Keratinocyte (primary cell): ENCODE measurements at regions not wholly inside any gene's neighbourhood (a gene's known extent, or its start where the extent isn't known, plus 50 kb on each side); places are given as distances from the start of the nearest gene placed in this dataset.

Experiments
- DNase-seq: peaks from one replicate; pipeline ENCODE4 v3.0.0-alpha.2; 2011; ENCODE audit warnings: low read depth, missing footprints, low spot score
- FAIRE-seq: peaks from 2 replicates; lab custom pipeline; 2011; peaks lifted over from hg19 to GRCh38; lab: Jason Lieb, UNC
- H2AFZ ChIP-seq: 2 replicates; pipeline ENCODE4 v1.6.0; 2012; ENCODE audit warnings: low read length, control low read depth, inconsistent platforms; ENCODE audit not compliant: control insufficient read depth
- H3K27ac ChIP-seq: 2 replicates; pipeline ENCODE4 v1.5.1; 2011; ENCODE audit warnings: low read length; ENCODE audit not compliant: control insufficient read depth, insufficient read depth
- H3K27me3 ChIP-seq: 3 replicates; pipeline ENCODE4 v1.6.0; 2011; ENCODE audit warnings: low read length; ENCODE audit not compliant: control insufficient read depth, insufficient read depth; ENCODE audit errors: extremely low read depth
- H3K36me3 ChIP-seq, 2 experiments: 2 replicates in 1 of 2; 3 replicates in 1 of 2; pipeline ENCODE4 v1.5.1; 2011; ENCODE audit warnings: low read length in 2 of 2, mild to moderate bottlenecking in 1 of 2; ENCODE audit not compliant: control insufficient read depth in 2 of 2, insufficient read depth in 2 of 2; ENCODE audit errors: extremely low read depth in 1 of 2
- H3K4me1 ChIP-seq: 3 replicates; pipeline ENCODE4 v1.5.1; 2011; ENCODE audit warnings: low read length; ENCODE audit not compliant: control insufficient read depth, insufficient read depth; ENCODE audit errors: extremely low read depth
- H3K4me2 ChIP-seq: 3 replicates; pipeline ENCODE4 v1.6.0; 2011; ENCODE audit warnings: low read depth, low read length; ENCODE audit not compliant: control insufficient read depth, insufficient read depth; ENCODE audit errors: extremely low read depth
- H3K4me3 ChIP-seq, 3 experiments: fragments of 200-600 bp in 1 of 3; sonication (generic) in 1 of 3; 2 replicates in 2 of 3; 3 replicates in 1 of 3; pipeline ENCODE4 v1.5.1; 2011 to 2016; ENCODE audit warnings: low read length in 3 of 3, mild to moderate bottlenecking in 3 of 3, control low read depth in 2 of 3, inconsistent platforms in 1 of 3, low read depth in 1 of 3, mixed read lengths in 1 of 3, mixed run types in 1 of 3, moderate library complexity in 1 of 3; ENCODE audit not compliant: control insufficient read depth in 2 of 3, insufficient read depth in 2 of 3; ENCODE audit errors: extremely low read depth in 1 of 3
- H3K79me2 ChIP-seq: 2 replicates; pipeline ENCODE4 v1.6.0; 2012; ENCODE audit warnings: low read length; ENCODE audit not compliant: control insufficient read depth, insufficient read depth
- H3K9ac ChIP-seq: 3 replicates; pipeline ENCODE4 v1.6.0; 2011; ENCODE audit warnings: low read length; ENCODE audit not compliant: control insufficient read depth, insufficient read depth; ENCODE audit errors: extremely low read depth
- H3K9me1 ChIP-seq: 3 replicates; pipeline ENCODE4 v1.6.0; 2011; ENCODE audit warnings: low read length; ENCODE audit not compliant: control insufficient read depth, insufficient read depth; ENCODE audit errors: extremely low read depth
- H3K9me3 ChIP-seq: 2 replicates; pipeline ENCODE4 v1.5.1; 2012; ENCODE audit warnings: low read depth, low read length; ENCODE audit not compliant: control insufficient read depth
- H4K20me1 ChIP-seq: 3 replicates; pipeline ENCODE4 v1.6.0; 2011; ENCODE audit warnings: low read length; ENCODE audit not compliant: control insufficient read depth, insufficient read depth; ENCODE audit errors: extremely low read depth
- EZH2 ChIP-seq: IDR thresholded peaks from one replicate; pipeline ENCODE4 v1.6.1; 2012; ENCODE audit warnings: inconsistent platforms, mild to moderate bottlenecking, low read length, moderate library complexity
- dilution Hi-C: fragments of 300-500 bp; cut with MboI; formaldehyde crosslinking; loops from one replicate; pipeline ENCODE4 v1.7.0; 2020; ENCODE audit warnings: low sequenced_read_pairs; ENCODE audit not compliant: extremely low pct_ligation_motif_present
- TF ChIP-seq, protein P1 (sequence below), 3 experiments: IDR thresholded peaks in 1 of 3; conservative IDR thresholded peaks in 1 of 3; optimal IDR thresholded peaks in 1 of 3; 2 replicates in 2 of 3; 3 replicates in 1 of 3; pipeline versions ENCODE3 to v1.5.1; 2011; ENCODE audit warnings: low read length in 3 of 3, mild to moderate bottlenecking in 3 of 3, moderate library complexity in 2 of 3, control low read depth in 1 of 3, inconsistent platforms in 1 of 3; ENCODE audit not compliant: insufficient read depth in 2 of 3; ENCODE audit errors: extremely low read depth in 1 of 3

DNA sequence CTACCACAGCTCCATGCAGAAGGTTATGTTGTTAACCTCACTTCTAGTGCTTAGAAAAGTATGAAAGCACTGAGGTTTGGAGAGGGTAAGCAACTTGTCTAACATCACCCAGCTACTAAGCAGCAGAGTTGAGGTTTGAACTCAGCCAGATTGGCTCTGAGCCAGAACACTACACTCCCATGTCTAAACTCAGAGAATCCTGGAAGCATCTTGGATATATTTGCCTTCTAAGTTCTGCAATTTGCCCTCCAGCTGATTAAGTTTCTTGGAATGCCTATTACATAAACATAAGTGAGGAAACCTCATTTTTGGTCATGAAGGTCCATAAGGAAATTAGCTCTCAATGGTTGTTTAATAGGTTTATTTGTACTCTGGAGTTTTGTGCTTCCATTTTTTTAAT is 78.1 kb upstream of the PHYHIPL start:
- Histone ChIP-seq H3K4me3 (no peak overlapping the region), H3K79me2 (no peaks in the 10 kb centered on the region), H3K4me1 (no peaks in the 10 kb centered on the region), H4K20me1 (no peaks in the 10 kb centered on the region), H3K27ac (no peak overlapping the region), H3K9me3 (no peaks in the 10 kb centered on the region), H3K9ac (no peak overlapping the region), H2AFZ (no peak overlapping the region), H3K36me3 (no peaks in the 10 kb centered on the region), H3K9me1 (no peaks in the 10 kb centered on the region), H3K27me3 (no peaks in the 10 kb centered on the region), H3K4me2 (no peak overlapping the region)
- no peak for DNase-seq
- no peak for FAIRE-seq
- dilution Hi-C loops, result no loop called here
- TF ChIP-seq, protein P1, sequence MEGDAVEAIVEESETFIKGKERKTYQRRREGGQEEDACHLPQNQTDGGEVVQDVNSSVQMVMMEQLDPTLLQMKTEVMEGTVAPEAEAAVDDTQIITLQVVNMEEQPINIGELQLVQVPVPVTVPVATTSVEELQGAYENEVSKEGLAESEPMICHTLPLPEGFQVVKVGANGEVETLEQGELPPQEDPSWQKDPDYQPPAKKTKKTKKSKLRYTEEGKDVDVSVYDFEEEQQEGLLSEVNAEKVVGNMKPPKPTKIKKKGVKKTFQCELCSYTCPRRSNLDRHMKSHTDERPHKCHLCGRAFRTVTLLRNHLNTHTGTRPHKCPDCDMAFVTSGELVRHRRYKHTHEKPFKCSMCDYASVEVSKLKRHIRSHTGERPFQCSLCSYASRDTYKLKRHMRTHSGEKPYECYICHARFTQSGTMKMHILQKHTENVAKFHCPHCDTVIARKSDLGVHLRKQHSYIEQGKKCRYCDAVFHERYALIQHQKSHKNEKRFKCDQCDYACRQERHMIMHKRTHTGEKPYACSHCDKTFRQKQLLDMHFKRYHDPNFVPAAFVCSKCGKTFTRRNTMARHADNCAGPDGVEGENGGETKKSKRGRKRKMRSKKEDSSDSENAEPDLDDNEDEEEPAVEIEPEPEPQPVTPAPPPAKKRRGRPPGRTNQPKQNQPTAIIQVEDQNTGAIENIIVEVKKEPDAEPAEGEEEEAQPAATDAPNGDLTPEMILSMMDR (optimal IDR thresholded peaks at IDR 0.05 in 1 of 3, IDR thresholded peaks at IDR 0.05 in 1 of 3, conservative IDR thresholded peaks at IDR 0.05 in 1 of 3; ENCODE audit: extremely low read depth in 1 of 3, insufficient read depth in 2 of 3, low read length in 3 of 3), result no peak
- no peak for TF ChIP-seq EZH2

DNA sequence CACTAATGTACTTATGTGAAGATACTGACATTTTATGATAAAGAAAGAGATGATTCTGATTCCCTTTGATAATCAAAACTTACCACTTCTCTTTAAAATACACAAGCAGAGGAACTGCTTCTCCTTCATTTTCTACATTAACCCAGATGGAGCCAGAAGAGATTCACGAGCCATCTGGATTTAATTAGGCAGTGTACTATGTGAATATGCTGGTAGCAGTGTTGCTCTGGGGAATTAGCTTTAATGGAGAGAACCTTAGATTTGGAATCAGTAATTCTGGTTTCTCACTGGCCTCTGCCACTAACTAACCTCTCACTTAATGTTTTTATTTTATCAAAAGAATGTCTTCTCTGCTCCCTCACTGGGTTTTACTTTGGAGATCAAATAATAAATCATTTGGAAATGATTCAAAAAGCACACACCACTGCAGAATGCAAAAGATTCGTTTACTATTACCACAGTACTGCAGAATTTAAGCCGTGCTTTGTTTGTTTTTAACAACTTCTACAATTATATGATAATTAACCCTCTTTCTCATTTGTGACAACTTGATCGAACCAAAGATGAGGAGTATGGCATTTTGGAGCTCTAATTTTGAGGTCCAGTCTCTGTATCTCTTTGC is 77.5 kb upstream of the PHYHIPL start:
- H3K4me2 ChIP-seq, result no peak overlapping the region
- FAIRE-seq, result no peak

More for the DNA sequence above, 77.5 kb upstream of the PHYHIPL start:
- dilution Hi-C loops, result no loop called here
- DNase-seq, result no peak
- Histone ChIP-seq H3K4me3 (no peak overlapping the region), H3K79me2 (no peaks in the 10 kb centered on the region), H3K27me3 (no peaks in the 10 kb centered on the region), H2AFZ (no peak overlapping the region), H3K4me1 (no peaks in the 10 kb centered on the region), H3K9ac (no peak overlapping the region), H3K27ac (no peak overlapping the region), H3K36me3 (no peaks in the 10 kb centered on the region), H3K9me1 (no peaks in the 10 kb centered on the region), H4K20me1 (no peaks in the 10 kb centered on the region), H3K9me3 (no peaks in the 10 kb centered on the region)
- TF ChIP-seq, protein P1 (optimal IDR thresholded peaks at IDR 0.05 in 1 of 3, IDR thresholded peaks at IDR 0.05 in 1 of 3, conservative IDR thresholded peaks at IDR 0.05 in 1 of 3; ENCODE audit: extremely low read depth in 1 of 3, insufficient read depth in 2 of 3, low read length in 3 of 3), result no peak
- TF ChIP-seq EZH2, result no peak
